IPS-15b (cell line): ENCODE measurements at regions not wholly inside any gene's neighbourhood (a gene's known extent, or its start where the extent isn't known, plus 50 kb on each side); places are given as distances from the start of the nearest gene placed in this dataset.

Experiments used
- H3K27me3 ChIP-seq: one replicate; pipeline ENCODE4 v1.6.1; 2013; ENCODE audit warnings: low read length; ENCODE audit not compliant: control insufficient read depth, insufficient read depth
- H3K36me3 ChIP-seq: one replicate; pipeline ENCODE4 v1.6.1; 2013; ENCODE audit warnings: low read length; ENCODE audit not compliant: control insufficient read depth, insufficient read depth
- H3K4me1 ChIP-seq: one replicate; pipeline ENCODE4 v1.6.1; 2013; ENCODE audit warnings: mild to moderate bottlenecking, low read length; ENCODE audit not compliant: control insufficient read depth, insufficient read depth
- H3K4me3 ChIP-seq: one replicate; pipeline ENCODE4 v1.5.1; 2013; ENCODE audit warnings: low read depth, low read length
- H3K9ac ChIP-seq: one replicate; pipeline ENCODE4 v1.6.1; 2013; ENCODE audit warnings: low read depth, mild to moderate bottlenecking, low read length
- H3K9me3 ChIP-seq: one replicate; pipeline ENCODE4 v1.6.1; 2013; ENCODE audit warnings: mild to moderate bottlenecking, low read length; ENCODE audit not compliant: control insufficient read depth, insufficient read depth

DNA sequence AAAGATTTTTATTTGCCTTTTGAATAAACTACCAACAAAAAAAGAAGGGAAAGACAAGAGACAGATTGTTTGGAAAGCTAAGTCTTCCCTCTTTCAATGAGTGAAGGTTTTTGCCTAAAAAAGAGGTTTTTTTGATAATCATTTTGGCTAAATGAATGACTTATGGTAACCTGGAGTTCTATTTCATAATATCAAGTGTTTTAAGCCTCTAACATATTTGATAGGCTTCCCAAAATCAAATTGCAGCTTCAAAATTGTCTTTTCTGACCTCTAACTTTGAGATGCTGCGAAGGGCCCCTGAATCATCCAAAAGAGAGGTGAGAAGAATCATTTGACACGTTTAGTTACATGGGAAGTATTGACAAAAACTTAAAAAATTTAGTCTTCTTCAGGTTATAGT lies 53.0 kb upstream of the NAMPT start:
- Histone ChIP-seq H3K36me3 (no peaks in the 10 kb centered on the region), H3K27me3 (no peaks in the 10 kb centered on the region), H3K4me3 (no peak overlapping the region), H3K9ac (no peak overlapping the region), H3K9me3 (no peaks in the 10 kb centered on the region), H3K4me1 (no peaks in the 10 kb centered on the region)

DNA sequence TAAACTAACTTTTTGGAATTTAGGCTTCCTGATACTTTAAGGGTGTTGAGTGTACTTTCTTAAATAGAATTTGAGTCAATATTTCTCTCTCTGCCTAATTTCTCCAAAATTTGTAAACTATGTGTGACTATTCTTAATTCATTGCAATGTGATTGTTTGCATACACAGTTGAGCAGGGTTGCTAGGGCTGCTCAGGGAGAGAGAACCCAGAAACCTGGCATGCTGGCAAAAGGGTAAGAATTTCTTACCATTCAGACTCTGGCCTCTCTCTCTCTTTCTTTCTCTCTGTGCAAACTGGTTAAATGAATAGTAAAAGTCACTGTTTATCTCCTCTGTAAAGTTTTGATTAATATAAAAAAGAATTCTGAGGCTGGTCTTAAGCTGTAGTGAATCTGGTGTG lies 51.0 kb upstream of the NAMPT start:
- no peaks in the 10 kb centered on the region for H3K36me3 ChIP-seq
- no peaks in the 10 kb centered on the region for H3K4me1 ChIP-seq
- no peak overlapping the region for H3K4me3 ChIP-seq
- H3K27me3 ChIP-seq = no peaks in the 10 kb centered on the region
- H3K9ac ChIP-seq = no peak overlapping the region
- no peaks in the 10 kb centered on the region for H3K9me3 ChIP-seq
